ENCODE measurements at regions not wholly inside any gene's neighbourhood (a gene's known extent, or its start where the extent isn't known, plus 50 kb on each side); places are given as distances from the start of the nearest gene placed in this dataset.

GRCh38 chr18:8990276-8991031, 112.0 kb upstream of the NDUFV2 start:
- no peak for TF ChIP-seq EZH2 (IDR thresholded peaks at IDR 0.05; ENCODE audit: borderline replicate concordance, low read depth, low read length, severe bottlenecking)
- TF ChIP-seq, protein P1, sequence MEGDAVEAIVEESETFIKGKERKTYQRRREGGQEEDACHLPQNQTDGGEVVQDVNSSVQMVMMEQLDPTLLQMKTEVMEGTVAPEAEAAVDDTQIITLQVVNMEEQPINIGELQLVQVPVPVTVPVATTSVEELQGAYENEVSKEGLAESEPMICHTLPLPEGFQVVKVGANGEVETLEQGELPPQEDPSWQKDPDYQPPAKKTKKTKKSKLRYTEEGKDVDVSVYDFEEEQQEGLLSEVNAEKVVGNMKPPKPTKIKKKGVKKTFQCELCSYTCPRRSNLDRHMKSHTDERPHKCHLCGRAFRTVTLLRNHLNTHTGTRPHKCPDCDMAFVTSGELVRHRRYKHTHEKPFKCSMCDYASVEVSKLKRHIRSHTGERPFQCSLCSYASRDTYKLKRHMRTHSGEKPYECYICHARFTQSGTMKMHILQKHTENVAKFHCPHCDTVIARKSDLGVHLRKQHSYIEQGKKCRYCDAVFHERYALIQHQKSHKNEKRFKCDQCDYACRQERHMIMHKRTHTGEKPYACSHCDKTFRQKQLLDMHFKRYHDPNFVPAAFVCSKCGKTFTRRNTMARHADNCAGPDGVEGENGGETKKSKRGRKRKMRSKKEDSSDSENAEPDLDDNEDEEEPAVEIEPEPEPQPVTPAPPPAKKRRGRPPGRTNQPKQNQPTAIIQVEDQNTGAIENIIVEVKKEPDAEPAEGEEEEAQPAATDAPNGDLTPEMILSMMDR (IDR thresholded peaks at IDR 0.05; ENCODE audit: borderline replicate concordance, extremely low read depth, low read length, poor library complexity, severe bottlenecking): no peak

All from DND-41 (cell line).